GM23248 (cell line): ENCODE measurements at regions not wholly inside any gene's neighbourhood (a gene's known extent, or its start where the extent isn't known, plus 50 kb on each side); places are given as distances from the start of the nearest gene placed in this dataset.

ENCODE experiments used
- DNase-seq: peaks from one replicate; pipeline ENCODE4 v3.0.0-alpha.2; 2015
- H2AFZ ChIP-seq: fragments of 200-600 bp; sonication (generic); 2 replicates; pipeline ENCODE4 v1.6.1; 2016; ENCODE audit warnings: antibody characterized with exemption
- H3F3A ChIP-seq: fragments of 200-600 bp; sonication (generic); 2 replicates; pipeline ENCODE4 v1.6.1; 2016; ENCODE audit warnings: mild to moderate bottlenecking, antibody characterized with exemption, mixed run types; ENCODE audit not compliant: insufficient read depth
- H3K27ac ChIP-seq: fragments of 200-600 bp; sonication (generic); 2 replicates; pipeline ENCODE4 v1.5.1; 2016; ENCODE audit warnings: mild to moderate bottlenecking
- H3K27me3 ChIP-seq: fragments of 200-600 bp; sonication (generic); replicated peaks from 2 replicates; pipeline ENCODE4 v1.6.1; 2016; ENCODE audit warnings: mild to moderate bottlenecking; ENCODE audit not compliant: insufficient read depth
- H3K36me3 ChIP-seq: fragments of 200-600 bp; sonication (generic); 2 replicates; pipeline ENCODE4 v1.6.1; 2016; ENCODE audit warnings: low read depth, mild to moderate bottlenecking
- H3K4me1 ChIP-seq: fragments of 200-600 bp; sonication (generic); 2 replicates; pipeline ENCODE4 v1.6.1; 2016; ENCODE audit warnings: mild to moderate bottlenecking; ENCODE audit not compliant: insufficient read depth
- H3K4me2 ChIP-seq: fragments of 200-600 bp; sonication (generic); one replicate; pipeline ENCODE4 v1.6.1; 2016; ENCODE audit warnings: mild to moderate bottlenecking; ENCODE audit not compliant: unreplicated experiment
- H3K4me3 ChIP-seq: fragments of 200-600 bp; sonication (generic); 2 replicates; pipeline ENCODE4 v1.5.1; 2016; ENCODE audit warnings: mild to moderate bottlenecking
- H3K79me2 ChIP-seq: fragments of 200-600 bp; sonication (generic); 2 replicates; pipeline ENCODE4 v1.6.1; 2016; ENCODE audit warnings: mild to moderate bottlenecking; ENCODE audit not compliant: insufficient read depth
- H3K9ac ChIP-seq: fragments of 200-600 bp; sonication (generic); 2 replicates; pipeline ENCODE4 v1.6.1; 2016; ENCODE audit warnings: mild to moderate bottlenecking
- H3K9me2 ChIP-seq: fragments of 200-600 bp; sonication (generic); 2 replicates; pipeline ENCODE4 v1.6.1; 2016; ENCODE audit warnings: mixed run types, mild to moderate bottlenecking, moderate library complexity; ENCODE audit not compliant: insufficient read depth
- H3K9me3 ChIP-seq: fragments of 200-600 bp; sonication (generic); one replicate; pipeline ENCODE4 v1.6.1; 2017; ENCODE audit warnings: low read depth
- H4K20me1 ChIP-seq: fragments of 200-600 bp; sonication (generic); 2 replicates; pipeline ENCODE4 v1.6.0; 2016; ENCODE audit not compliant: insufficient read depth
- EZH2 ChIP-seq: fragments of 200-600 bp; sonication (generic); IDR thresholded peaks from 2 replicates; pipeline ENCODE4 v1.6.1; 2018; ENCODE audit warnings: antibody characterized with exemption, mild to moderate bottlenecking; ENCODE audit not compliant: insufficient read depth, poor library complexity, severe bottlenecking
- EZH2phosphoT487 ChIP-seq: fragments of 200-600 bp; sonication (generic); IDR thresholded peaks from 2 replicates; pipeline ENCODE4 v1.6.1; 2018; ENCODE audit warnings: antibody characterized with exemption, moderate library complexity, mild to moderate bottlenecking, low read depth; ENCODE audit not compliant: insufficient read depth
- WGBS, 2 experiments: methylation state at CpG; one replicate each; pipeline ENCODE4 v1.1.6; 2015 to 2017; ENCODE audit warnings: low lambda C conversion rate in 2 of 2, low coverage in 1 of 2; ENCODE audit errors: missing lambda C conversion rate in 2 of 2; 5-methylcytosine and 5-hydroxymethylcytosine counted together
- in situ Hi-C: fragments of 300-500 bp; cut with MboI; formaldehyde crosslinking; loops from 2 replicates; pipeline ENCODE4 v1.15.0; 2020

- 0% methylated on average over 1 of the region's 1 CpG for WGBS, 2 experiments
- no peaks in the 10 kb centered on the region for H4K20me1 ChIP-seq
- H3K4me3 ChIP-seq: no peak overlapping the region
- in situ Hi-C loops: no loop called here
- no peaks in the 10 kb centered on the region for H3K36me3 ChIP-seq
- H3K9ac ChIP-seq: no peak overlapping the region
- no peak for DNase-seq
- no peak for TF ChIP-seq EZH2phosphoT487
- TF ChIP-seq EZH2: no peak
- no peaks in the 10 kb centered on the region for H3K79me2 ChIP-seq
- no peaks in the 10 kb centered on the region for H3K4me1 ChIP-seq
- H3K27me3 ChIP-seq: no peaks in the 10 kb centered on the region
- no peak overlapping the region for H3K4me2 ChIP-seq
- no peaks in the 10 kb centered on the region for H3F3A ChIP-seq
- no peaks in the 10 kb centered on the region for H3K9me3 ChIP-seq
- H3K27ac ChIP-seq: no peak overlapping the region
- no peaks in the 10 kb centered on the region for H3K9me2 ChIP-seq
- no peak overlapping the region for H2AFZ ChIP-seq
Observed at GRCh38 chr12:16854465-16854864, 248.5 kb upstream of the LMO3 start.

- H3K36me3 ChIP-seq: no peaks in the 10 kb centered on the region
- no peaks in the 10 kb centered on the region for H3F3A ChIP-seq
- TF ChIP-seq EZH2phosphoT487: no peak
- TF ChIP-seq EZH2: no peak
- H3K4me1 ChIP-seq: no peaks in the 10 kb centered on the region
- no peak overlapping the region for H3K4me3 ChIP-seq
- H3K9ac ChIP-seq: no peak overlapping the region
- no peak overlapping the region for H3K27ac ChIP-seq
- 69 to 71% methylated on average over 2 of the region's 2 CpGs for WGBS, 2 experiments
- in situ Hi-C loops: no loop called here
- H3K27me3 ChIP-seq: no peaks in the 10 kb centered on the region
- no peaks in the 10 kb centered on the region for H3K9me3 ChIP-seq
- no peaks in the 10 kb centered on the region for H3K9me2 ChIP-seq
- H3K4me2 ChIP-seq: no peak overlapping the region
- H4K20me1 ChIP-seq: no peaks in the 10 kb centered on the region
- no peaks in the 10 kb centered on the region for H3K79me2 ChIP-seq
- DNase-seq: no peak
- H2AFZ ChIP-seq: no peak overlapping the region
Observed at GRCh38 chr12:16849473-16849872, 243.5 kb upstream of the LMO3 start.

GRCh38 chr12:16844875-16845274 lies 238.9 kb upstream of the LMO3 start:
- Histone ChIP-seq H3K4me3 (no peak overlapping the region), H4K20me1 (no peaks in the 10 kb centered on the region), H3K4me1 (no peaks in the 10 kb centered on the region), H3K79me2 (no peaks in the 10 kb centered on the region), H3K36me3 (no peaks in the 10 kb centered on the region), H3K4me2 (no peak overlapping the region), H2AFZ (no peak overlapping the region), H3K9me2 (no peaks in the 10 kb centered on the region), H3K27me3 (no peaks in the 10 kb centered on the region), H3K27ac (no peak overlapping the region), H3K9me3 (no peaks in the 10 kb centered on the region), H3K9ac (no peak overlapping the region), H3F3A (no peaks in the 10 kb centered on the region)
- in situ Hi-C loops: no loop called here
- DNase-seq: peak; percentile 5
- WGBS, 2 experiments: 61 to 69% methylated on average over 7 of the region's 7 CpGs
- no peak for TF ChIP-seq EZH2phosphoT487
- TF ChIP-seq EZH2: no peak

GRCh38 chr12:16833376-16834015 lies 227.5 kb upstream of the LMO3 start:
- no peak for DNase-seq
- WGBS, 2 experiments: 13 to 23% methylated on average over 2 of the region's 2 CpGs
- H3K9me2 ChIP-seq: no peaks in the 10 kb centered on the region
- no peaks in the 10 kb centered on the region for H3K4me1 ChIP-seq
- H3K27me3 ChIP-seq: no peaks in the 10 kb centered on the region
- H3K9me3 ChIP-seq: no peaks in the 10 kb centered on the region
- TF ChIP-seq EZH2 (no peak), EZH2phosphoT487 (no peak)
- in situ Hi-C loops: no loop called here
- no peaks in the 10 kb centered on the region for H3K79me2 ChIP-seq
- no peak overlapping the region for H3K4me3 ChIP-seq
- H2AFZ ChIP-seq: no peak overlapping the region
- no peak overlapping the region for H3K4me2 ChIP-seq
- H3F3A ChIP-seq: no peaks in the 10 kb centered on the region
- H3K9ac ChIP-seq: no peak overlapping the region
- no peak overlapping the region for H3K27ac ChIP-seq
- no peaks in the 10 kb centered on the region for H3K36me3 ChIP-seq
- no peaks in the 10 kb centered on the region for H4K20me1 ChIP-seq

- Histone ChIP-seq H3K9me2 (no peaks in the 10 kb centered on the region), H3K27ac (no peak overlapping the region), H3F3A (no peaks in the 10 kb centered on the region), H3K79me2 (no peaks in the 10 kb centered on the region), H2AFZ (no peak overlapping the region), H3K27me3 (no peaks in the 10 kb centered on the region), H3K4me1 (no peaks in the 10 kb centered on the region), H4K20me1 (no peaks in the 10 kb centered on the region), H3K4me2 (no peak overlapping the region), H3K4me3 (no peak overlapping the region), H3K9me3 (no peaks in the 10 kb centered on the region), H3K9ac (no peak overlapping the region), H3K36me3 (no peaks in the 10 kb centered on the region)
- no peak for TF ChIP-seq EZH2
- no peak for TF ChIP-seq EZH2phosphoT487
- DNase-seq: no peak
- in situ Hi-C loops: no loop called here
- whole genome bisulfite sequencing, 2 experiments: 40 to 46% methylated on average over 2 of the region's 2 CpGs
Observed at GRCh38 chr12:16828891-16829290, 222.9 kb upstream of the LMO3 start.
